Myocyte (in vitro differentiated cells): ENCODE measurements at regions not wholly inside any gene's neighbourhood (a gene's known extent, or its start where the extent isn't known, plus 50 kb on each side); places are given as distances from the start of the nearest gene placed in this dataset.

Experiments
- DNase-seq: peaks from one replicate; pipeline ENCODE4 v3.0.0-alpha.2; 2012; ENCODE audit warnings: low read depth

GRCh38 chr4:111475666-111476065 lies 669.6 kb upstream of the FAM241A start:
- no peak for DNase-seq

DNA sequence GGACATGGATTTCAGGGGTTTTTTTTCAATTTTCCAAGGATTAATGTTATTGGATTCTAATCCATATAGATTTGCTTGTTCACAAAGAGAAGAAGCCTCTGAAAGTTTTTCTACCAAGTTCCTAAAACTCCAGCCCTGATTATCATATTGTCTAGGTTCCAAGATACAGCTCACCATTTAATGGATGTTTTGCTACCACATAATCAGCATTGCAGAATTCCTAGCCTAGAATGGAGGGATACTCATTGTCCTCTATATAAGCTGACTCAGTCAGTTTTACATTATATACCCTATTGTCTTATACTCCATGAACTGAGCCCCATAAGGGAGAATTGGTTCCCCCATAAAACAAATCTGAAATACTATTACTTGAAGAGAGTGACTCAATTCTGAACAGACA lies 664.7 kb upstream of the FAM241A start:
- no peak for DNase-seq

- no peak for DNase-seq
These were observed 661.7 kb upstream of the FAM241A start for GRCh38 chr4:111483375-111484169.

DNA sequence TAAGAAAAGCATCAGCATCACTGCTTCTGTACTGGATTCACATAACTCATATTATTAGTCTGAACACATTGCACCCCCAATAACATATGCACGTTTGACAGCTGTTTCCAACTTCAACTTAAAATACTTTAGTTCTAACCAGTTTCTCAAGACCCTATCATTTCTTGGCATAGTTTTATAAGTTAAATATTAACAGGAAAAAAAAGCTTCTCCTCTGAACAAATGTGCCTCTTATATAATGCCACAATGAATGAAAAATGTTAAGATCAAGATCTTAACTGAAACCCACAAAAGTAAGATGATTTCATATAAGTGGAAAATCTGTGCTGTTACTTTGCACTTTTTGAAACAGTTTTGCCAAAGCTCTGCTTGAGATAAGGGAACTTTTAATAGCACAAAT lies 652.8 kb upstream of the FAM241A start:
- DNase-seq = no peak

- peak; percentile 45 for DNase-seq
These were observed 650.8 kb upstream of the FAM241A start for GRCh38 chr4:111494471-111494870.

GRCh38 chr4:111494971-111495370 lies 650.3 kb upstream of the FAM241A start:
- no peak for DNase-seq

GRCh38 chr4:111499291-111499690 lies 646.0 kb upstream of the FAM241A start:
- no peak for DNase-seq

- no peak for DNase-seq
These were observed 645.5 kb upstream of the FAM241A start for GRCh38 chr4:111499706-111500105.

- no peak for DNase-seq
These were observed 644.4 kb upstream of the FAM241A start for GRCh38 chr4:111500858-111501257.

GRCh38 chr4:111501946-111502345 lies 643.3 kb upstream of the FAM241A start:
- peak; percentile 86 for DNase-seq

- peak; percentile 26 for DNase-seq
These were observed 642.6 kb upstream of the FAM241A start for GRCh38 chr4:111502626-111503025.

- DNase-seq = peak; percentile 24
These were observed 638.5 kb upstream of the FAM241A start for GRCh38 chr4:111506706-111507105.

GRCh38 chr4:111510535-111510934 lies 634.7 kb upstream of the FAM241A start:
- no peak for DNase-seq

- DNase-seq = peak; percentile 59
These were observed 633.0 kb upstream of the FAM241A start for GRCh38 chr4:111512081-111512783.

GRCh38 chr4:111519683-111520082 lies 625.6 kb upstream of the FAM241A start:
- no peak for DNase-seq

GRCh38 chr4:111530446-111530845 lies 614.8 kb upstream of the FAM241A start:
- DNase-seq = no peak

DNA sequence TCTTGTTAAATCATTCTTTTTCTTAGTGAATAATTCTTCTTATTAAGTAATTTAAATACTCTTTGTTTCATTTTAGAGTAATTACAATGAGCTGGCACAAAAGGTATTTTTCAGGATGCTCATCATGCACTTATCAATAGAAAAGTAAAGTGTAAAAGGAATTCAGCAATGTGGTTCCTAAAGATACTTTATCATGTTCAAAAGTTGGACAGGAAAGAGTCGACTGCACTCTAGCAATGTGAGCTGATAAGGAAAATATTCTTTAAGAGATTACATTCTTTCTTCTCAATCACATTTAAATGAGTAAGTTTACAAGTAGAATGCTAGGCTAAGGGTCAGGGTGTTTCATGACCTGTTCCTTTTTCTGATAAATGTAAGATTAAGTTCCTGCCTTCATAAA lies 609.5 kb upstream of the FAM241A start:
- DNase-seq = no peak

DNA sequence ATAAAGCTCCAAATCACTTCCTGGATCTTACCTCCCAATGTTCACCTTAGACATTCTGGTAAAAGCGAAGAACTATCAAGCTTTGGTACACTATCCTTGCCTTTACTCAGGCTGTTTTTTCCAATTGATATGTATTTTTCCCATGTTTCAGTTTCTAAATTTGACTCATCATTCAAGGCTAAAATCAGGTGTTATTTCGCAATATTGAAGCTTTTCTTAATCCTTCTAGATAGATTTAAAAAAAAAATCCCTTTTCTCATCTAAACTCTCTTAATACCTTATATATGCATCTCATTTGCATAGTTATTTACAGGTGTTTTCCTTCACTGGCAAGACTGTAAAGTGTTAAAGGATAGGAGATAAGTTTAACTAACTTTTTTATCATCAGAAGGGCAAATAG lies 608.1 kb upstream of the FAM241A start:
- DNase-seq = no peak

DNA sequence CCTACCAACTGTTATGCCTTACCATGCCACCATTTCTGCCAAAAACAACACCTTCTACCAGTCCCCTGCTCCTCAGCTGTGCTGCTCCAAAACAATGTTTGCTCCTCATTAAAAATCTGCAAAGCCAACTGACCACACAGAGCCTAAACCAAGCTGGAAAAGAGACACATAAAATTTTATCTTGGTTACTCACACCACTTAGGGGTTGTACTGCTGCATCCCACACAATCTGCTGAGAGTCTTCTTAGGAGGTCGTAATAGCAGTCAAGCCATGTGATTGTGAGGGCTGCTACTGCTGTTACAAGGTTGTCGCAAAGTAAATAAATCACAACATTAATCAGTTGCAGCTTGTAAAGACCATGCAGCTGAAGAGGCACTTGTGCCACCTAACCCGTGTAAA lies 607.4 kb upstream of the FAM241A start:
- DNase-seq = peak; percentile 34

- DNase-seq = no peak
These were observed 604.6 kb upstream of the FAM241A start for GRCh38 chr4:111540671-111541070.

DNA sequence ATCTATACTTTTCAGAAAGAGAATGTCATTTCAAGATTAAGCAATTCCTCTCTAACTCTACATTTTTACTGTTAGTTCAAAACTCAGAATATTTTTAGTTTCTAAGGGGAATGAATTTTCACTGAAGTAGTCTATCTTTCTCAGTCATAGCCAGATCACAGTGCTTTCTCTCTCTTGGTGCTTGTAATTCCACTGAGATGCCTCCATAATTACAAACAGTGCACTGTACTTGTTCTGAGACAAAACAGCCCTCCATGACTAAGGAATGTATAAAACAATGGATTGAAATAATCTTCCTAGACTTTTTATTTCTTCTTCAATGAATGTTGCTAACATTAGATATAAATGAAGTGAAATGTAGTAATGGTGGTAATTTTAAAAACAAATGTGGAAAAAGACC lies 603.2 kb upstream of the FAM241A start:
- no peak for DNase-seq

GRCh38 chr4:111546881-111547280 lies 598.4 kb upstream of the FAM241A start:
- DNase-seq = peak; percentile 71
